Progenitor cell of endocrine pancreas (in vitro differentiated cells): ENCODE measurements at regions not wholly inside any gene's neighbourhood (a gene's known extent, or its start where the extent isn't known, plus 50 kb on each side); places are given as distances from the start of the nearest gene placed in this dataset.
"Not testable (repeated sequence)": the region's sequence is repeated elsewhere in the genome, so short reads cannot be mapped to it uniquely, and the experiment has no call there.

Experiments
- DNase-seq: peaks from one replicate; pipeline ENCODE4 v3.0.0; 2021; ENCODE audit warnings: low spot score; ENCODE audit not compliant: unreplicated experiment
- H3K27ac Mint-ChIP-seq: 2 replicates; pipeline ENCODE4 v1.8.0; 2021; ENCODE audit warnings: mild to moderate bottlenecking, moderate library complexity, mixed read lengths
- H3K27me3 Mint-ChIP-seq: 2 replicates; pipeline ENCODE4 v1.8.0; 2021; ENCODE audit warnings: mixed read lengths
- H3K36me3 Mint-ChIP-seq: 2 replicates; pipeline ENCODE4 v1.8.0; 2022; ENCODE audit warnings: mixed read lengths; ENCODE audit not compliant: insufficient read depth
- H3K4me1 Mint-ChIP-seq: 2 replicates; pipeline ENCODE4 v1.8.0; 2021; ENCODE audit warnings: low read depth, mixed read lengths
- H3K4me3 Mint-ChIP-seq: 2 replicates; pipeline ENCODE4 v1.8.0; 2021; ENCODE audit warnings: low read depth, mild to moderate bottlenecking, moderate library complexity, mixed read lengths
- H3K9me3 Mint-ChIP-seq: 2 replicates; pipeline ENCODE4 v1.8.0; 2021; ENCODE audit warnings: low read depth, mixed read lengths
- CTCF ChIP-seq: fragments of 200-600 bp; sonication (generic); IDR thresholded peaks from one replicate; pipeline ENCODE4 v1.5.0; 2021; ENCODE audit warnings: antibody characterized with exemption, mild to moderate bottlenecking; ENCODE audit not compliant: unreplicated experiment

DNA sequence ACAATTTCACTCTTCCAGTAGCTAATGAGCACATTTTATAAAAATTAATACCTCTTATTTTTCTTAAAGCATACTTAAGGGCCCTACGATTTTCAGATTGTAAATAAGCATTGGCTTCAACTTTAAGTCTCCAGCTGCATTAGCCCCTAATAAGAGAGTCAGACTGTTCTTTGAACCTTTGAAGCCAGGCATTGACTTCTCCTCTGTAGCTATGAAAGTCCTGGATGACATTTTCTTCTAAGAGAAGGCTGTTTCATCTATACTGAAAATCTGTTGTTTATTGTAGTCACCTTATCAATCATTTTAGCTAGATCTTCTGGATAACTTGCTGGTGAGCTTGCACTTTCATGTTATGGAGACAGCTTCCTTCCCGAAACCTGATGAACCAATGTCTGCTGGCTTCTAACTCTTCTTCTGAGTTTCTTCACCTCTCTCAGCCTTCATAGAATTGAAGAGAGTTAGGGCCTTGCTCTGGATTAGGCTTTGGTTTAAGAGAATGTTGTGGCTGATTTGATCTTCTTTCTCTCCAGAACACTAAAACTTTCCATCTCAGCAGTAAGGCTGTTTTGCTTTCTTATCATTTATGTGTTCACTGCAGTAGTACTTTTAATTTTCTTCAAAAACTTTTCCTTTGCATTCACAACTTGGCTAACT, 377.1 kb upstream of the RGS6 start:
- H3K27me3 Mint-ChIP-seq = no peaks in the 10 kb centered on the region
- H3K4me3 Mint-ChIP-seq = no peak overlapping the region
- no peak for TF ChIP-seq CTCF
- peaks cover 8% of the 10 kb centered on the region for H3K36me3 Mint-ChIP-seq
- H3K4me1 Mint-ChIP-seq = peaks cover 20% of the 10 kb centered on the region
- no peaks in the 10 kb centered on the region for H3K9me3 Mint-ChIP-seq
- peak overlapping the region; percentile 25 for H3K27ac Mint-ChIP-seq
- DNase-seq = no peak

GRCh38 chr14:71555654-71556559, 376.3 kb upstream of the RGS6 start:
- no peak for TF ChIP-seq CTCF
- peaks cover 21% of the 10 kb centered on the region for H3K4me1 Mint-ChIP-seq

GRCh38 chr14:71556730-71557129, 375.5 kb upstream of the RGS6 start:
- H3K27ac Mint-ChIP-seq = peak overlapping the region; percentile 89
- H3K36me3 Mint-ChIP-seq = peaks cover 8% of the 10 kb centered on the region
- H3K27me3 Mint-ChIP-seq = no peaks in the 10 kb centered on the region
- DNase-seq = no peak
- peaks cover 18% of the 10 kb centered on the region for H3K4me1 Mint-ChIP-seq
- no peak for TF ChIP-seq CTCF
- H3K4me3 Mint-ChIP-seq = no peak overlapping the region
- no peaks in the 10 kb centered on the region for H3K9me3 Mint-ChIP-seq

More at GRCh38 chr14:71555654-71556559, 376.3 kb upstream of the RGS6 start:
- H3K36me3 Mint-ChIP-seq = peaks cover 8% of the 10 kb centered on the region
- DNase-seq = no peak
- H3K9me3 Mint-ChIP-seq = no peaks in the 10 kb centered on the region
- peak overlapping the region; percentile 89 for H3K27ac Mint-ChIP-seq
- no peak overlapping the region for H3K4me3 Mint-ChIP-seq
- H3K27me3 Mint-ChIP-seq = no peaks in the 10 kb centered on the region

- Mint-ChIP-seq H3K4me3 (no peak overlapping the region), H3K4me1 (peaks cover 17% of the 10 kb centered on the region), H3K27ac (peak overlapping the region; percentile 49), H3K27me3 (no peaks in the 10 kb centered on the region), H3K36me3 (peaks cover 8% of the 10 kb centered on the region), H3K9me3 (no peaks in the 10 kb centered on the region)
- TF ChIP-seq CTCF = no peak
- DNase-seq = no peak
Observed at GRCh38 chr14:71557351-71557750, 374.9 kb upstream of the RGS6 start.

DNA sequence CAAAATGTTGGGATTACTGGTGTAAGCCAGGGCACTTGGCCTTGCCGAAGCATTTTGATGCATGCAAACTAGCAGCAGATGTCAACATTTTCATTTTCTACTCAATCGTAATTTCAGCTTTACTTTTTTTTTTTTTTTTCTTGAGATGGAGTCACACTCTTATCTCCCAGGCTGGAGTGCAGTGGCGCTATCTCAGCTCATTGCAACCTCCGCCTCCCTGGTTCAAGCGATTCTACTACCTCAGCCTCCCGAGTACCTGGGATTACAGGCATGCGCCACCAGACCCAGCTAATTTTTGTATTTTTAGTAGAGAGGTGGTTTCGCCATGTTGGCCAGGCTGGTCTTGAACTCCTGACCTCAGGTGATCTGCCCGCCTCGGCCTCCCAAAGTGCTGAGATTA, 373.3 kb upstream of the RGS6 start:
- not testable (repeated sequence) for H3K9me3 Mint-ChIP-seq, H3K4me3 Mint-ChIP-seq, H3K27me3 Mint-ChIP-seq, DNase-seq, H3K27ac Mint-ChIP-seq, H3K36me3 Mint-ChIP-seq
- peaks cover 17% of the 10 kb centered on the region for H3K4me1 Mint-ChIP-seq
